ENCODE measurements at regions not wholly inside any gene's neighbourhood (a gene's known extent, or its start where the extent isn't known, plus 50 kb on each side); places are given as distances from the start of the nearest gene placed in this dataset.

GRCh38 chr12:124377981-124378509 is 83.2 kb downstream of the RFLNA start:
- H4K20me1 ChIP-seq (ENCODE audit: insufficient read depth): no peaks in the 10 kb centered on the region
- peak overlapping the region; percentile 94; the same call in 1 of the 2 replicates for H3K27ac ChIP-seq
- TF ChIP-seq EZH2phosphoT487 (IDR thresholded peaks at IDR 0.05; ENCODE audit: insufficient read depth, low read depth) (no peak), EZH2 (IDR thresholded peaks at IDR 0.05; ENCODE audit: insufficient read depth, poor library complexity, severe bottlenecking) (no peak)
- H3K4me1 ChIP-seq (ENCODE audit: insufficient read depth): peaks cover 37% of the 10 kb centered on the region
- 98% methylated on average over 18 to 26 of the region's 26 CpGs for WGBS, 2 experiments (ENCODE audit: low coverage in 1 of 2, low lambda C conversion rate in 2 of 2, missing lambda C conversion rate in 2 of 2)
- no peak for DNase-seq
- no peaks in the 10 kb centered on the region for H3K9me3 ChIP-seq (ENCODE audit: low read depth)
- no peak overlapping the region for H3K9ac ChIP-seq
- H3K4me2 ChIP-seq (ENCODE audit: unreplicated experiment): no peak overlapping the region
- H3K36me3 ChIP-seq (ENCODE audit: low read depth): peaks cover 34% of the 10 kb centered on the region; the same call in 1 of the 2 replicates
- in situ Hi-C loops (cut with MboI): no loop called here
- H3K9me2 ChIP-seq (ENCODE audit: insufficient read depth): no peaks in the 10 kb centered on the region
- H3K4me3 ChIP-seq: no peak overlapping the region
- H3K27me3 ChIP-seq (replicated peaks; ENCODE audit: insufficient read depth): no peaks in the 10 kb centered on the region
- H2AFZ ChIP-seq: no peak overlapping the region
- H3K79me2 ChIP-seq (ENCODE audit: insufficient read depth): peaks cover 83% of the 10 kb centered on the region
- peaks cover 55% of the 10 kb centered on the region for H3F3A ChIP-seq (ENCODE audit: insufficient read depth)

GRCh38 chr12:124376435-124376834 is 81.5 kb downstream of the RFLNA start:
- Histone ChIP-seq H3K27me3 (replicated peaks; ENCODE audit: insufficient read depth) (no peaks in the 10 kb centered on the region), H3K79me2 (ENCODE audit: insufficient read depth) (peaks cover 84% of the 10 kb centered on the region), H3K4me3 (no peak overlapping the region), H3F3A (ENCODE audit: insufficient read depth) (peaks cover 48% of the 10 kb centered on the region), H3K9me3 (ENCODE audit: low read depth) (no peaks in the 10 kb centered on the region), H3K4me2 (ENCODE audit: unreplicated experiment) (no peak overlapping the region), H3K27ac (peak overlapping the region; percentile 6; the same call in 1 of the 2 replicates), H4K20me1 (ENCODE audit: insufficient read depth) (no peaks in the 10 kb centered on the region), H3K9ac (no peak overlapping the region), H3K9me2 (ENCODE audit: insufficient read depth) (no peaks in the 10 kb centered on the region), H2AFZ (no peak overlapping the region), H3K4me1 (ENCODE audit: insufficient read depth) (peaks cover 23% of the 10 kb centered on the region), H3K36me3 (ENCODE audit: low read depth) (peaks cover 31% of the 10 kb centered on the region; the same call in 1 of the 2 replicates)
- TF ChIP-seq EZH2 (IDR thresholded peaks at IDR 0.05; ENCODE audit: insufficient read depth, poor library complexity, severe bottlenecking) (no peak), EZH2phosphoT487 (IDR thresholded peaks at IDR 0.05; ENCODE audit: insufficient read depth, low read depth) (no peak)
- WGBS, 2 experiments (ENCODE audit: low coverage in 1 of 2, low lambda C conversion rate in 2 of 2, missing lambda C conversion rate in 2 of 2): 78 to 82% methylated on average over 9 of the region's 9 CpGs
- DNase-seq: no peak
- in situ Hi-C loops (cut with MboI): no loop called here

- no peak overlapping the region for H3K4me3 ChIP-seq
- H3K4me2 ChIP-seq (ENCODE audit: unreplicated experiment): no peak overlapping the region
- H3K36me3 ChIP-seq (ENCODE audit: low read depth): peaks cover 31% of the 10 kb centered on the region; the same call in 1 of the 2 replicates
- no peaks in the 10 kb centered on the region for H4K20me1 ChIP-seq (ENCODE audit: insufficient read depth)
- TF ChIP-seq EZH2 (IDR thresholded peaks at IDR 0.05; ENCODE audit: insufficient read depth, poor library complexity, severe bottlenecking): no peak
- no peak for TF ChIP-seq EZH2phosphoT487 (IDR thresholded peaks at IDR 0.05; ENCODE audit: insufficient read depth, low read depth)
- DNase-seq: no peak
- H3K9me3 ChIP-seq (ENCODE audit: low read depth): no peaks in the 10 kb centered on the region
- peaks cover 84% of the 10 kb centered on the region for H3K79me2 ChIP-seq (ENCODE audit: insufficient read depth)
- in situ Hi-C loops (cut with MboI): no loop called here
- 86 to 94% methylated on average over 9 to 13 of the region's 14 CpGs for WGBS, 2 experiments (ENCODE audit: low coverage in 1 of 2, low lambda C conversion rate in 2 of 2, missing lambda C conversion rate in 2 of 2)
- H3F3A ChIP-seq (ENCODE audit: insufficient read depth): peaks cover 48% of the 10 kb centered on the region
- H3K9ac ChIP-seq: no peak overlapping the region
- H2AFZ ChIP-seq: no peak overlapping the region
- no peaks in the 10 kb centered on the region for H3K27me3 ChIP-seq (replicated peaks; ENCODE audit: insufficient read depth)
- H3K4me1 ChIP-seq (ENCODE audit: insufficient read depth): peaks cover 16% of the 10 kb centered on the region
- no peaks in the 10 kb centered on the region for H3K9me2 ChIP-seq (ENCODE audit: insufficient read depth)
- no peak overlapping the region for H3K27ac ChIP-seq
Observed at GRCh38 chr12:124375789-124376175, 80.9 kb downstream of the RFLNA start.

GRCh38 chr12:124375141-124375788 is 80.4 kb downstream of the RFLNA start:
- in situ Hi-C loops (cut with MboI): no loop called here
- peaks cover 51% of the 10 kb centered on the region for H3F3A ChIP-seq (ENCODE audit: insufficient read depth)

More at GRCh38 chr12:124375141-124375788, 80.4 kb downstream of the RFLNA start:
- DNase-seq: no peak
- TF ChIP-seq EZH2 (IDR thresholded peaks at IDR 0.05; ENCODE audit: insufficient read depth, poor library complexity, severe bottlenecking): no peak
- no peak for TF ChIP-seq EZH2phosphoT487 (IDR thresholded peaks at IDR 0.05; ENCODE audit: insufficient read depth, low read depth)
- H4K20me1 ChIP-seq (ENCODE audit: insufficient read depth): no peaks in the 10 kb centered on the region
- no peak overlapping the region for H3K9ac ChIP-seq
- peaks cover 31% of the 10 kb centered on the region; the same call in 1 of the 2 replicates for H3K36me3 ChIP-seq (ENCODE audit: low read depth)
- H3K4me3 ChIP-seq: no peak overlapping the region
- H3K79me2 ChIP-seq (ENCODE audit: insufficient read depth): peaks cover 88% of the 10 kb centered on the region
- 91 to 92% methylated on average over 11 of the region's 11 CpGs for WGBS, 2 experiments (ENCODE audit: low coverage in 1 of 2, low lambda C conversion rate in 2 of 2, missing lambda C conversion rate in 2 of 2)
- H3K27ac ChIP-seq: no peak overlapping the region
- H3K9me2 ChIP-seq (ENCODE audit: insufficient read depth): no peaks in the 10 kb centered on the region
- no peaks in the 10 kb centered on the region for H3K27me3 ChIP-seq (replicated peaks; ENCODE audit: insufficient read depth)
- peaks cover 16% of the 10 kb centered on the region for H3K4me1 ChIP-seq (ENCODE audit: insufficient read depth)
- no peak overlapping the region for H2AFZ ChIP-seq
- no peak overlapping the region for H3K4me2 ChIP-seq (ENCODE audit: unreplicated experiment)
- no peaks in the 10 kb centered on the region for H3K9me3 ChIP-seq (ENCODE audit: low read depth)

All from GM23248 (cell line).